Ascending aorta (tissue), 2 donors: ENCODE measurements at regions not wholly inside any gene's neighbourhood (a gene's known extent, or its start where the extent isn't known, plus 50 kb on each side); places are given as distances from the start of the nearest gene placed in this dataset.

Experiments
- DNase-seq, 2 donors: peaks; one replicate each; pipeline ENCODE4 v3.0.0-alpha.2; 2019; ENCODE audit warnings: low spot score in 2 of 2
- H3K27ac ChIP-seq, 2 donors: fragments of 200-600 bp; sonication (generic); one replicate each; pipeline ENCODE4 v1.5.1; 2016 to 2017; ENCODE audit warnings: mild to moderate bottlenecking in 1 of 2
- H3K27me3 ChIP-seq: fragments of 200-600 bp; sonication (generic); one replicate; pipeline ENCODE4 v1.5.1; 2017
- H3K36me3 ChIP-seq, 2 donors: fragments of 200-600 bp; sonication (generic); one replicate each; pipeline ENCODE4 v1.5.1; 2016
- H3K4me1 ChIP-seq, 2 donors: fragments of 200-600 bp; sonication (generic); one replicate each; pipeline ENCODE4 v1.5.1; 2016 to 2017; ENCODE audit warnings: mild to moderate bottlenecking in 1 of 2
- H3K4me3 ChIP-seq, 2 donors: fragments of 200-600 bp; sonication (generic); one replicate each; pipeline ENCODE4 v1.5.1; 2016 to 2017; ENCODE audit warnings: mild to moderate bottlenecking in 1 of 2
- H3K9me3 ChIP-seq, 2 donors: fragments of 200-600 bp; sonication (generic); one replicate each; pipeline ENCODE4 v1.5.1; 2016
- intact Hi-C: fragments of 100-400 bp; cut with DNase I; formaldehyde crosslinking; loops from one replicate; pipeline ENCODE4 v1.15.1; 2023
- TF ChIP-seq, protein P1 (sequence below), 3 experiments: fragments of 200-600 bp in 2 of 3; fragments of 450-650 bp in 1 of 3; sonication (generic) in 2 of 3; IDR thresholded peaks; one replicate each; pipeline ENCODE4 v1.5.1; 2016 to 2019; ENCODE audit warnings: antibody characterized with exemption in 3 of 3, mild to moderate bottlenecking in 1 of 3, moderate library complexity in 1 of 3

DNA sequence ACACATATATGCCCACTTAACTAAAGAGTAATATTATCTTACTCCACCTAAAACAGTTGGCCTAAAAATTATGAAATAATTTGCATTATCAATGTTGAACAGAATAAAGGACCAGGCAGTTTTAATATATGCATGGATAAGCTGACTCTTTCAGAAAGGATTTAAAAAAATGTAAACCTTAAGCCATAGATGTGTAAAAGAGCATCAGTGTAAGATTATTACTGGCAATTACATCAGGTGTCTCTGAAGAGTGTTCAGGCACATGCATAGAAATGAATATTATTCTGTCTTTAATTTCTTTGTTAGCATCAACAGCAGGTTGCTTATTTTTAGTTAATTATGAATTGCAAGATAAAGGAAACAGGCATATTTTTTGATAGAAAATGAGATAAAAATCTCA is 1353.8 kb downstream of the C4orf33 start:
- no peak for DNase-seq
- H3K27me3 ChIP-seq, result no peaks in the 10 kb centered on the region
- TF ChIP-seq, protein P1, sequence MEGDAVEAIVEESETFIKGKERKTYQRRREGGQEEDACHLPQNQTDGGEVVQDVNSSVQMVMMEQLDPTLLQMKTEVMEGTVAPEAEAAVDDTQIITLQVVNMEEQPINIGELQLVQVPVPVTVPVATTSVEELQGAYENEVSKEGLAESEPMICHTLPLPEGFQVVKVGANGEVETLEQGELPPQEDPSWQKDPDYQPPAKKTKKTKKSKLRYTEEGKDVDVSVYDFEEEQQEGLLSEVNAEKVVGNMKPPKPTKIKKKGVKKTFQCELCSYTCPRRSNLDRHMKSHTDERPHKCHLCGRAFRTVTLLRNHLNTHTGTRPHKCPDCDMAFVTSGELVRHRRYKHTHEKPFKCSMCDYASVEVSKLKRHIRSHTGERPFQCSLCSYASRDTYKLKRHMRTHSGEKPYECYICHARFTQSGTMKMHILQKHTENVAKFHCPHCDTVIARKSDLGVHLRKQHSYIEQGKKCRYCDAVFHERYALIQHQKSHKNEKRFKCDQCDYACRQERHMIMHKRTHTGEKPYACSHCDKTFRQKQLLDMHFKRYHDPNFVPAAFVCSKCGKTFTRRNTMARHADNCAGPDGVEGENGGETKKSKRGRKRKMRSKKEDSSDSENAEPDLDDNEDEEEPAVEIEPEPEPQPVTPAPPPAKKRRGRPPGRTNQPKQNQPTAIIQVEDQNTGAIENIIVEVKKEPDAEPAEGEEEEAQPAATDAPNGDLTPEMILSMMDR (IDR thresholded peaks at IDR 0.05), result no peak
- H3K9me3 ChIP-seq, result no peaks in the 10 kb centered on the region
- intact Hi-C loops, result no loop called here
- no peak overlapping the region for H3K4me3 ChIP-seq
- H3K36me3 ChIP-seq, result no peaks in the 10 kb centered on the region
- H3K4me1 ChIP-seq, result no peaks in the 10 kb centered on the region
- H3K27ac ChIP-seq, result no peak overlapping the region

DNA sequence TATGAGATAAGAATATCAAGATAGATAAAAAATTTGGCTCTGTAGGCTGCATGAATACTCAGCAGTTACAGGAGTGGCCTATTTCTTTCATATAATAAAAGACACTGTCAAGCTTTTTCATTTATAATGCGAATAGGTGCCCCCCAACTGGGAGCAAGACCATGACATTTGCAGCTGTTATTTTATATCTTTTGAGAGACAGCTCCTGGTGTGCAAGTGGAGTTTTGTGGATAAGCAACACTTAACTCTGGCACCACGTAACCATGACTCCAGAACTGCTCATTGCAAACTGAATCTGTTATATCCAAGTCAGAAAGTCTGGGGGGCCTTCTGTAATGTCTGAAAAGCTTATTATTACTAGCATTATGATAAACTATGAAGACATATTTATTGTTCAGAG is 1372.4 kb downstream of the C4orf33 start:
- Histone ChIP-seq H3K4me1 (no peaks in the 10 kb centered on the region), H3K27me3 (no peaks in the 10 kb centered on the region), H3K27ac (no peak overlapping the region), H3K36me3 (no peaks in the 10 kb centered on the region), H3K4me3 (no peak overlapping the region), H3K9me3 (no peaks in the 10 kb centered on the region)
- DNase-seq, result no peak
- intact Hi-C loops, result no loop called here
- TF ChIP-seq, protein P1 (IDR thresholded peaks at IDR 0.05), result no peak

DNA sequence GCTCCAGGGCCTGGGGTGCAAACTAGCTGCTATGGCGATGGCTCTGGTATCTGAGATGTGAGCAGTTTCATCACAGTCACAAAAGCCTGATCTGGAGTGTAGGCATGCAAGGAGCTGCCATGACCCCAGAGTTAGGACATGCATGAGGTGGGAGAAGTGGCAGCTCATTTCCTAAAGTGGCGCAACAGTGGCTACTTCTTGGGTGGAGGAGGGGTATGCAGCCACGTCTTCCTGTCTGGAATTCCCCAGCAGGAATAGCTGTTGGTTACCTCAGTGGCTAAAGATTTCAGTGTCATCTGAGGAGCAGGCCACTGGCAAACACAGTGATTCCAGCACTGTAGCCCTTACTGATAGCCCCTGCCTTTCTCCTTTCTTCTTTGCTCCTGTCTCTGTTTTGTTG is 1382.5 kb downstream of the C4orf33 start:
- Histone ChIP-seq H3K27ac (no peak overlapping the region), H3K4me1 (no peaks in the 10 kb centered on the region), H3K27me3 (no peaks in the 10 kb centered on the region), H3K4me3 (no peak overlapping the region), H3K36me3 (no peaks in the 10 kb centered on the region), H3K9me3 (no peaks in the 10 kb centered on the region)
- TF ChIP-seq, protein P1 (IDR thresholded peaks at IDR 0.05), result no peak
- intact Hi-C loops, result no loop called here
- DNase-seq, result no peak

DNA sequence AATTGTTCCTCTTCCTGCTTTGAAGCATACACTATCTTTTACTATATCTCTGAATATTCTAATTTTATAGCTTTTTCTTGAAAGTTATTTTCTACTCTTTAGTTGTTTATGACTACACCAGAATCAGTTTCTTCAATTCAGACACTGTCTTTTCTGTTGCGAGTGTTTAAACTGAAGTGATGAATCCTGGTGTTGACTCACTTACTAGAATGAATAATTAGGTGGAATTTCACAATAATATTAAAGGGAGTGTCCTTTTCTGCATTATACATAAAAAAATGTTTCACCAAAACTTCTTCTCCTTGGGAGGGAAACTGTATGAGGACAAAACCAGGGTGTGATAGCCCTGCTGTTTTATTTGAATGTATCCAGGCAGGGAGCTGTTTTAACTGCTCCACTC is 1383.1 kb downstream of the C4orf33 start:
- Histone ChIP-seq H3K27me3 (no peaks in the 10 kb centered on the region), H3K4me3 (no peak overlapping the region), H3K36me3 (no peaks in the 10 kb centered on the region), H3K9me3 (no peaks in the 10 kb centered on the region), H3K27ac (no peak overlapping the region), H3K4me1 (no peaks in the 10 kb centered on the region)
- TF ChIP-seq, protein P1 (IDR thresholded peaks at IDR 0.05), result no peak
- no peak for DNase-seq
- intact Hi-C loops, result no loop called here

DNA sequence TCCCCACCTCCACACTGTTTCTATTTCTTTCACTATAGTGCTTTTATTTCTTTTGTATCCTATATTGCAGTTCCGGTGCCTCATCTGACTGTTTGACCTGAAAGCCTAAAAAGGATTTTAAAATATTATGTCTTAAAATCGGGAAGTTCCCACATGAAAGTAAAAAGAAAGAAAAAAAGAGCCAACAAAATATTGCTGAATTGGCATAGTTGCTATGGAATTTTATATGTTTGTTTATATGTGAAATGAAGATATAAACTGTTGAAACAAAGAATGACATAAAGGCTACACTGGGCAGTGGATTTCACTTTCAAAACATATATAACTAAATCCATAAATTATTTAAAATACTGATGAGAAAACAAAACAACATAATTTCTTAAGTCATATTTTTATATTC is 1383.7 kb downstream of the C4orf33 start:
- H3K9me3 ChIP-seq, result no peaks in the 10 kb centered on the region
- no peaks in the 10 kb centered on the region for H3K27me3 ChIP-seq
- H3K4me3 ChIP-seq, result no peak overlapping the region
- TF ChIP-seq, protein P1 (IDR thresholded peaks at IDR 0.05), result no peak
- no peaks in the 10 kb centered on the region for H3K4me1 ChIP-seq
- no peak for DNase-seq
- intact Hi-C loops, result no loop called here
- no peak overlapping the region for H3K27ac ChIP-seq
- no peaks in the 10 kb centered on the region for H3K36me3 ChIP-seq

DNA sequence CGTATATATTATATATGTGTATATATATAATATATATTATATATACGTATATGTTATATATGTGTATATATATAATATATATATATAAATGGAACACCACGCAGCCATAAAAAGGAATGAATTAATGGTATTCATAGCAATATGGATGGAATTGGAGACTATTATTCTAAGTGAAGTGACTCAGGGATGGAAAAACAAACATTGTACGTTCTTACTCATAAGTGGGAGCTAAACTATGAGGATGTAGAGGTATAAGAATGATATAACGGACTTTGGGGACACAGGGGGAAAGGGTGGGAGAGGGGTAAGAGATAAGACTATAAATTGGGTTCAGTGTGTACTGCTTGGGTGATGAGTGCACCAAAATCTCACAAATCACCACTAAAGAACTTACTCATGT is 1388.9 kb downstream of the C4orf33 start:
- TF ChIP-seq, protein P1 (IDR thresholded peaks at IDR 0.05), result no peak
- H3K9me3 ChIP-seq, result no peaks in the 10 kb centered on the region
- H3K27ac ChIP-seq, result no peak overlapping the region
- H3K27me3 ChIP-seq, result no peaks in the 10 kb centered on the region
- no peak overlapping the region for H3K4me3 ChIP-seq
- DNase-seq, result no peak
- intact Hi-C loops, result no loop called here
- peaks cover 0 to 2% of the 10 kb centered on the region in 2 donors for H3K4me1 ChIP-seq
- H3K36me3 ChIP-seq, result no peaks in the 10 kb centered on the region
